HG03280 (cell line): ENCODE measurements at regions not wholly inside any gene's neighbourhood (a gene's known extent, or its start where the extent isn't known, plus 50 kb on each side); places are given as distances from the start of the nearest gene placed in this dataset.

Source experiments
- ATAC-seq: cut with Tn5 transposase; IDR thresholded peaks from one replicate; pipeline ENCODE4 v1.9.1; 2021; ENCODE audit warnings: mild to moderate bottlenecking, moderate library complexity; ENCODE audit not compliant: unreplicated experiment

DNA sequence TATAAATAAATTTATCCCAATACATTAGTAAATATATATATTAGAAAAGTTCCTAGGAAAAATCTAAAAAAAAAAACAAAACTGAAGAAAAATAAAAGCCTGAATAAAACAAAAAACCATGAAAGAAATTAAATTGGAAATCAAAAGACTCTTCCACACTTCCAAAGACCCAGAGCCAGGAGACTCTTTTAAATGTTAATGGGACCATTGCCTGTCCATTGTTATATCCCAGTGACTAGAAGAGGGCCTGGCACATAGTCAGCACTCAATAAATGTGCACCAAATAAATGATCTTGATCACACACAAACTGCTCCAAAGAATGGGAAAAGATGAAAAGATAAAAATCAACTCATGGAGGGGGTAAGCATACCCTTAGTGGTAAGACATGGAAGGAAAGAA, 51.3 kb upstream of the CLDN18 start:
- ATAC-seq = no peak
